GM12873 (cell line): ENCODE measurements at regions not wholly inside any gene's neighbourhood (a gene's known extent, or its start where the extent isn't known, plus 50 kb on each side); places are given as distances from the start of the nearest gene placed in this dataset.

Experiments used
- CTCF ChIP-seq: IDR thresholded peaks from 2 replicates; pipeline ENCODE4 v1.5.1; 2012; ENCODE audit warnings: low read depth, mild to moderate bottlenecking, moderate library complexity, low read length, control low read depth; ENCODE audit not compliant: insufficient read depth; ENCODE audit errors: missing control alignments

GRCh38 chr18:53819174-53819573 is 405.3 kb downstream of the MBD2 start:
- TF ChIP-seq CTCF: no peak

GRCh38 chr18:53817976-53818950 is 406.2 kb downstream of the MBD2 start:
- no peak for TF ChIP-seq CTCF

GRCh38 chr18:53800171-53800570 is 424.3 kb downstream of the MBD2 start:
- TF ChIP-seq CTCF: no peak

- TF ChIP-seq CTCF: no peak
Measured at GRCh38 chr18:53799134-53799533, 425.3 kb downstream of the MBD2 start.

- no peak for TF ChIP-seq CTCF
Measured at GRCh38 chr18:53798516-53798915, 426.0 kb downstream of the MBD2 start.

- no peak for TF ChIP-seq CTCF
Measured at GRCh38 chr18:53797998-53798495, 426.4 kb downstream of the MBD2 start.

- no peak for TF ChIP-seq CTCF
Measured at GRCh38 chr18:53796040-53796729, 428.3 kb downstream of the MBD2 start.
